Thymus (tissue), 11 donors: ENCODE measurements at regions not wholly inside any gene's neighbourhood (a gene's known extent, or its start where the extent isn't known, plus 50 kb on each side); places are given as distances from the start of the nearest gene placed in this dataset.
"Not testable (repeated sequence)": the region's sequence is repeated elsewhere in the genome, so short reads cannot be mapped to it uniquely, and the experiment has no call there.

Experiments used
- DNase-seq, 9 donors: peaks; one replicate each; pipeline ENCODE4 v3.0.0-alpha.2; 2013; ENCODE audit warnings: low spot score in 9 of 9, low read depth in 6 of 9, missing footprints in 1 of 9
- H3K27ac ChIP-seq, 2 donors: one replicate each; pipeline ENCODE4 v1.5.1; 2013; ENCODE audit warnings: control low read depth in 1 of 2, low read depth in 1 of 2, low read length in 1 of 2, mild to moderate bottlenecking in 1 of 2, moderate library complexity in 1 of 2
- H3K27me3 ChIP-seq, 2 donors: one replicate each; pipeline ENCODE4 v1.5.1; 2013; ENCODE audit warnings: low read length in 1 of 2; ENCODE audit not compliant: control insufficient read depth in 2 of 2, insufficient read depth in 1 of 2
- H3K36me3 ChIP-seq, 2 donors: one replicate each; pipeline ENCODE4 v1.5.1; 2013; ENCODE audit warnings: low read length in 1 of 2, mild to moderate bottlenecking in 1 of 2, moderate library complexity in 1 of 2; ENCODE audit not compliant: control insufficient read depth in 2 of 2, insufficient read depth in 2 of 2
- H3K4me1 ChIP-seq, 2 donors: one replicate each; pipeline ENCODE4 v1.5.1; 2013; ENCODE audit warnings: low read length in 2 of 2; ENCODE audit not compliant: control insufficient read depth in 2 of 2, insufficient read depth in 2 of 2
- H3K4me3 ChIP-seq, 2 donors: one replicate each; pipeline ENCODE4 v1.5.1; 2013; ENCODE audit warnings: low read length in 2 of 2, control low read depth in 1 of 2, mild to moderate bottlenecking in 1 of 2
- H3K9me3 ChIP-seq, 2 donors: one replicate each; pipeline ENCODE4 v1.5.1; 2013; ENCODE audit warnings: low read length in 1 of 2, mild to moderate bottlenecking in 1 of 2; ENCODE audit not compliant: control insufficient read depth in 2 of 2, insufficient read depth in 1 of 2
- WGBS: extraction: QIAGEN DNeasy Blood & Tissue Kit; methylation state at CpG from one replicate; pipeline ENCODE4 v1.1.7; 2013; 5-methylcytosine and 5-hydroxymethylcytosine counted together
- donor health status: healthy.

GRCh38 chr9:73294336-73294735, 142.7 kb downstream of the ANXA1 start:
- Histone ChIP-seq H3K36me3 (no peaks in the 10 kb centered on the region), H3K4me3 (no peak overlapping the region), H3K27me3 (no peaks in the 10 kb centered on the region), H3K27ac (no peak overlapping the region), H3K9me3 (no peaks in the 10 kb centered on the region), H3K4me1 (no peaks in the 10 kb centered on the region)
- WGBS: 95% methylated on average over 2 of the region's 2 CpGs
- no peak for DNase-seq

- Histone ChIP-seq H3K27me3 (no peaks in the 10 kb centered on the region), H3K36me3 (no peaks in the 10 kb centered on the region), H3K4me3 (no peak overlapping the region), H3K27ac (no peak overlapping the region), H3K4me1 (no peaks in the 10 kb centered on the region), H3K9me3 (no peaks in the 10 kb centered on the region)
- DNase-seq: no peak
Measured at GRCh38 chr9:73325983-73326382, 174.3 kb downstream of the ANXA1 start.

GRCh38 chr9:73327149-73327548, 175.5 kb downstream of the ANXA1 start:
- 85% methylated on average over 2 of the region's 2 CpGs for WGBS
- Histone ChIP-seq H3K27me3 (no peaks in the 10 kb centered on the region), H3K4me1 (no peaks in the 10 kb centered on the region), H3K4me3 (no peak overlapping the region), H3K27ac (no peak overlapping the region), H3K9me3 (no peaks in the 10 kb centered on the region), H3K36me3 (no peaks in the 10 kb centered on the region)
- no peak for DNase-seq

GRCh38 chr9:73337182-73337581, 185.5 kb downstream of the ANXA1 start:
- WGBS: 97% methylated on average over 2 of the region's 2 CpGs
- H3K4me1 ChIP-seq, H3K36me3 ChIP-seq, H3K27ac ChIP-seq, DNase-seq, H3K4me3 ChIP-seq, H3K27me3 ChIP-seq, H3K9me3 ChIP-seq: not testable (repeated sequence)

DNA sequence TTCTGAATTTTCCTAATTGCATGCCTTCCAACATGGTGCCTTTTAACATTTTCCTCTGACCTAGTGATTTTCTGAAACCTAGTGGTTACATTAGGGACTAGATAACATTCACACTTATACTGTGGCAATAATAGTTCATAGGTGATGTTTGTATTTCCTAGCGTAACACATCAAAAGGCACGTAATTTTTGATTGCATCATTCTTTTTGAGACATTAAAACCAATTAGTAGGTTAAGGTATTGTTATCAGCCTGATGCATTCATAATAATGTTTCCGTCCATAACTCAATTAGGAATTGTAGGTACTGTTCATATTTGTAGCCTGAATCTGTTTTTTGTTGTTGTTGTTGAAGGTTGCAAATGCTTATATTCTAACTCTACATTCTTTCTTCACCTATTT, 192.4 kb downstream of the ANXA1 start:
- Histone ChIP-seq H3K4me3 (no peak overlapping the region), H3K4me1 (no peaks in the 10 kb centered on the region), H3K9me3 (no peaks in the 10 kb centered on the region), H3K36me3 (no peaks in the 10 kb centered on the region), H3K27me3 (no peaks in the 10 kb centered on the region), H3K27ac (no peak overlapping the region)
- WGBS: 95% methylated on average over 3 of the region's 3 CpGs
- DNase-seq: no peak

DNA sequence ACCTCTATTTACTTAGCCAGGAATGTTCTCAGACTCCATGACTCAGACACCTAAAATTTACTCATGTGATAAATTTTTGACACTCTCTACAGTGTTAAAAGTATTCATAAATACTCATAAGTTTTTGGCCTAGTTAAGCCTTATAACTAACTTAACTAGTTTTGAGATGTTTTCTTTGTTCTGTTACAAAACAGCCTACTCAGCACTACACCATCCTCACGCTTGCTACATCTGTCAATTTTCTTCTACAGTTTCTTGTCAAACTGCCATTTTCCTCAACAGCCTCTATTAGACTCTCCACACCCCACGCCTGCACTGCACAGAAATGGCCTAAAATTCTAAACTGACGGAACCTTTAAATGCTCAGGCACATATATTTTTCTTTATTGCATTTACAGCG, 195.5 kb downstream of the ANXA1 start:
- Histone ChIP-seq H3K9me3 (no peaks in the 10 kb centered on the region), H3K27me3 (no peaks in the 10 kb centered on the region), H3K27ac (no peak overlapping the region), H3K36me3 (no peaks in the 10 kb centered on the region), H3K4me3 (no peak overlapping the region), H3K4me1 (no peaks in the 10 kb centered on the region)
- DNase-seq: no peak
- 90% methylated on average over 4 of the region's 4 CpGs for WGBS

DNA sequence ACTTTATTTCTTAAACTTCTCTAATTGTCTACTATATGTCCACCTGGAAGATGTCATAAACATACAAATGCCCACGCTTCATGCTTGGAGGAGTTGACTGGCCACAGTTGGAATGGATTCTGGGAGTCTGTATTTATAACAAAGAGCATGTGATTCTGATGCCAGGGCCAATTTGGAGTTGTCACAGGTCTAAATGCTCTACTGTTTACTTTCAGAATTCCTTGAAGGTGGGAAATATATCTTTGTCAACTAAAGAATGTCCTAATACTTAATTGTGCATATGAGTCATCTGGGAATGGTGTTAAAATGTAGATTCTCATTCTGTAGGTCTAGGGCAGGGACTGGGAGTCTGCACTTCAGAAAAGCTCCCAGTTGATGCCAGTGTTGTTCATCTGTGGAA, 196.1 kb downstream of the ANXA1 start:
- no peak overlapping the region for H3K27ac ChIP-seq
- no peaks in the 10 kb centered on the region for H3K9me3 ChIP-seq
- WGBS: 91% methylated on average over 1 of the region's 1 CpG
- no peaks in the 10 kb centered on the region for H3K27me3 ChIP-seq
- no peak overlapping the region for H3K4me3 ChIP-seq
- H3K4me1 ChIP-seq: no peaks in the 10 kb centered on the region
- no peak for DNase-seq
- H3K36me3 ChIP-seq: no peaks in the 10 kb centered on the region

DNA sequence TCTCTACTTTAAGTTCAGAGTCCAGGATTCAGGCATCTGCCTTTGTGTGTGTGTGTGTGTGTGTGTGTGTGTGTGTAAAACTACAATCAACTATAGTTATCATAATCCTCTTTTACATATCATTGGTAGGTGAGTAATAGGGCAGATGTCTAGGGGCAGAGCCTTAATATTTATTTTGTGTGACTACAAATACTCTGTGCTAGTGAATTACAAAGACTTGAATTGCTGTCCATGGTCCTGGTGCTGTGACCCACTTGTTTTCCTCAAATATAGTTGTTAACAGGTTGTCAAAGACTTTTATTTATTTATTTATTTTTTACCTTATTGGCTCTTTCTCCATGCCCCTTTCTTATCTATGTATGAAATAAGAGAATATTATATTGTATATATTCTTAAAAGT, 196.8 kb downstream of the ANXA1 start:
- no peak overlapping the region for H3K4me3 ChIP-seq
- H3K9me3 ChIP-seq: no peaks in the 10 kb centered on the region
- H3K4me1 ChIP-seq: no peaks in the 10 kb centered on the region
- H3K36me3 ChIP-seq: no peaks in the 10 kb centered on the region
- H3K27ac ChIP-seq: no peak overlapping the region
- no peaks in the 10 kb centered on the region for H3K27me3 ChIP-seq
- DNase-seq: no peak

- H3K36me3 ChIP-seq: no peaks in the 10 kb centered on the region
- no peaks in the 10 kb centered on the region for H3K27me3 ChIP-seq
- no peaks in the 10 kb centered on the region for H3K4me1 ChIP-seq
- H3K4me3 ChIP-seq: no peak overlapping the region
- H3K27ac ChIP-seq: no peak overlapping the region
- H3K9me3 ChIP-seq: no peaks in the 10 kb centered on the region
- no peak for DNase-seq
- WGBS: 93% methylated on average over 2 of the region's 2 CpGs
Measured at GRCh38 chr9:73349476-73349875, 197.8 kb downstream of the ANXA1 start.

- 78% methylated on average over 3 of the region's 3 CpGs for WGBS
- no peak overlapping the region for H3K27ac ChIP-seq
- no peaks in the 10 kb centered on the region for H3K27me3 ChIP-seq
- no peaks in the 10 kb centered on the region for H3K36me3 ChIP-seq
- no peak overlapping the region for H3K4me3 ChIP-seq
- H3K4me1 ChIP-seq: no peaks in the 10 kb centered on the region
- H3K9me3 ChIP-seq: no peaks in the 10 kb centered on the region
- no peak for DNase-seq
Measured at GRCh38 chr9:73357607-73358006, 205.9 kb downstream of the ANXA1 start.
